ENCODE measurements at regions not wholly inside any gene's neighbourhood (a gene's known extent, or its start where the extent isn't known, plus 50 kb on each side); places are given as distances from the start of the nearest gene placed in this dataset.
A peak's percentile ranks its signal among the peaks of the same experiment; 100 is the strongest.

DNA sequence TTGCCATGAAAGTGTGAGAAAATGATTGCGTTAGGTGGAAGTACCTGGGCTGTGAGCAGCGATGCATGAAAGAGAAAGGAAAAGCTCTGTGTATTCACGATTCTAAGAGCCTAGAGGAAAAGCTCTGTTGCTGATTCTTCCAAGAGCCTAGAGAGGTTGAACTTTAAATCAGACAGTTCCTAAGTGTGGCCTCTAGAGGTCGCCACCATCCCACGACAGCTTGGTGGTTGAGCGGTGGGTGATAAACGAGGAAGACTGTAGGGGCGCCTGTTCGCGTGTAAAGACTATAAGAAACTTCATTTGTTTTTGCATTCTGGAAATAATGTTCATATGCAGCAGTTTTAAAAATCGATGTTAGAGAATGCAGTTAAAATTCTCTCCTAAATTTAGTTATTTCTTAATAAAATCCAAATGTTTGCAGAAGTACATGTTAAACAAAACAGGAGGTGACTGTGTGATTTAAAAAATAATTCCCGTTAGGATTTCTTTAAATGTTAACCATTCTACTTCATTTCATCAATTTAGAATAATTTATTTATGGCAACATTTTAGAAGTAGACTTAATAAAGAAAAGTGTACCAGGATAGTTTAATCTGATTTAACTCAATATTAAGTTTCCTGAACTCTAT, 107.7 kb downstream of the TENT4A start:
- no peak overlapping the region for H3K27ac ChIP-seq
- intact Hi-C loops (cut with DNase I), result loop anchor here in 1 of 2 donors (5.0 kb wide), 1 partner anchor 571 kb away; no protein-coding TSS in a partner anchor
- no peak overlapping the region for H3K4me3 ChIP-seq
- peaks cover 3% of the 10 kb centered on the region for H3K4me1 ChIP-seq
- peaks cover 0 to 5% (median 0%) of the 10 kb centered on the region in 3 donors for H3K27me3 ChIP-seq (ENCODE audit: insufficient read depth in 3 of 3, low read length in 2 of 3)
- H3K36me3 ChIP-seq (ENCODE audit: insufficient read depth in 1 of 2, low read depth in 1 of 2), result no peaks in the 10 kb centered on the region
- 28 to 31% (median 30%) methylated on average over 12 of the region's 12 CpGs for WGBS, 3 donors
- peaks cover 10% of the 10 kb centered on the region for H3K9me3 ChIP-seq
- DNase-seq, result no peak
- TF ChIP-seq, protein P1, sequence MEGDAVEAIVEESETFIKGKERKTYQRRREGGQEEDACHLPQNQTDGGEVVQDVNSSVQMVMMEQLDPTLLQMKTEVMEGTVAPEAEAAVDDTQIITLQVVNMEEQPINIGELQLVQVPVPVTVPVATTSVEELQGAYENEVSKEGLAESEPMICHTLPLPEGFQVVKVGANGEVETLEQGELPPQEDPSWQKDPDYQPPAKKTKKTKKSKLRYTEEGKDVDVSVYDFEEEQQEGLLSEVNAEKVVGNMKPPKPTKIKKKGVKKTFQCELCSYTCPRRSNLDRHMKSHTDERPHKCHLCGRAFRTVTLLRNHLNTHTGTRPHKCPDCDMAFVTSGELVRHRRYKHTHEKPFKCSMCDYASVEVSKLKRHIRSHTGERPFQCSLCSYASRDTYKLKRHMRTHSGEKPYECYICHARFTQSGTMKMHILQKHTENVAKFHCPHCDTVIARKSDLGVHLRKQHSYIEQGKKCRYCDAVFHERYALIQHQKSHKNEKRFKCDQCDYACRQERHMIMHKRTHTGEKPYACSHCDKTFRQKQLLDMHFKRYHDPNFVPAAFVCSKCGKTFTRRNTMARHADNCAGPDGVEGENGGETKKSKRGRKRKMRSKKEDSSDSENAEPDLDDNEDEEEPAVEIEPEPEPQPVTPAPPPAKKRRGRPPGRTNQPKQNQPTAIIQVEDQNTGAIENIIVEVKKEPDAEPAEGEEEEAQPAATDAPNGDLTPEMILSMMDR (IDR thresholded peaks at IDR 0.05), result peak; percentile 61
- peak; percentile 47 to 75 (median 66) for ATAC-seq

DNA sequence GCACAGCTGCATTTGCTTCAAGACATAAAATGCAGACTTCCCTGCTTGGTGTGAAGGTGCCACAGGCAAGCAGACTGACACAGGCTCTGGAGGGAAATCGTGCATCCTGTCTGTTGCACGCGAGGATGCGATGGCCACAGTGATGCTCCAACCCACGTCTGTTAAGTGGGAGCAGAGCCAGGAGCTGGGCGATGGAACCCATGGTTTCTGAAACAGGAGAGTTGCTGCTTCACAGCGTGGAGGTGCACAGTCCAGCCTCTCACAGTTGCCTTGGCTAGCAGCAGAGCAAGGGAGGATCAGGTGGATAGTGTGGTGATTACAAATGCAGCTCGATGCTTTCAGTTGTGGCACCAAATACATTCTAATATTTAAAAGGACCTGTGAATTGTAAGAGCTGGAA, 108.8 kb downstream of the TENT4A start:
- Histone ChIP-seq H3K27me3 (ENCODE audit: insufficient read depth in 3 of 3, low read length in 2 of 3) (peaks cover 0 to 5% (median 0%) of the 10 kb centered on the region in 3 donors), H3K36me3 (ENCODE audit: insufficient read depth in 1 of 2, low read depth in 1 of 2) (no peaks in the 10 kb centered on the region), H3K27ac (no peak overlapping the region), H3K9me3 (peaks cover 10% of the 10 kb centered on the region), H3K4me3 (no peak overlapping the region), H3K4me1 (peaks cover 3% of the 10 kb centered on the region)
- intact Hi-C loops (cut with DNase I), result loop anchor here in 1 of 2 donors (5.0 kb wide), 1 partner anchor 570 kb away; no protein-coding TSS in a partner anchor
- WGBS, 3 donors, result 83 to 92% (median 87%) methylated on average over 8 of the region's 8 CpGs
- DNase-seq, result no peak
- TF ChIP-seq, protein P1 (IDR thresholded peaks at IDR 0.05), result no peak
- ATAC-seq, result no peak

DNA sequence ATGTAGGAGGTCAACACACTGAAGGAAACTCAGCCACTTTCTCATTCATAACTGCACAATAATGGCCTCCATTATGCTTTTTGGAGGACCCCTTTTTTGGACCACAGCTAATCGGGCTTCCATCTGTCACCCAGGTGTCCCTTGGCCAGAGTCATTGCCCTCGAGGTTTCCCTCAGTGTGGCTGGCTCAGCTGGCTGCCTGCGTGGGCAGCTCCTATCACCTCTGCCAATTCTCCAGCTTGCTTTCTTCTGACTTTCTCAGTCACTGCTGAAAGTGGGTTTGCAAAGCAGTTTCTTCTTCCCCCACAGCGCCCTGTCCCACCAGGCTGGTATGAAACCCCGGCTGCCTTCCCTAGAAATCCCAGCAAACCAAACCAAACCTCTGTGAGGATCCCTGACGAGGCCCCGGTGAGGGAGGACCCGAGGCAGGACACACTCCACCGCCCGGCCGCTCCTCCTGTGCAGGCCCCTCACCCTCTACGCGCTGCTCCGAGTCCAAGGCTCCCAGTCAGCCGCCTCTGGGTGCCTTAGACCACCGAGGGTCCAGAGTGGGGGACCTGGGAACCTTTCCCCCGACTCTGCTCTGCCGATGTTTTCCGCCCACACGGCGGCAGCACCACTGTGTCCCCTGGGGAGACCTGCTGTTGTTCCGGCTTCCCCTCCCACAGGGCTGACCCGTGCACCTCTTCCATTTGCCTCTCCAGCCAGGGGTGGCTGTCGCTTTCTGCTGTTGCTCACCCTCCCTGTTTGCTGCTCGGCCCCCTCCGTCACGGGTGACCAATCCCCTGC, 109.5 kb downstream of the TENT4A start:
- Histone ChIP-seq H3K4me1 (peaks cover 3% of the 10 kb centered on the region), H3K9me3 (peaks cover 10% of the 10 kb centered on the region), H3K4me3 (no peak overlapping the region), H3K27me3 (ENCODE audit: insufficient read depth in 3 of 3, low read length in 2 of 3) (peaks cover 0 to 5% (median 0%) of the 10 kb centered on the region in 3 donors), H3K27ac (no peak overlapping the region), H3K36me3 (ENCODE audit: insufficient read depth in 1 of 2, low read depth in 1 of 2) (no peaks in the 10 kb centered on the region)
- TF ChIP-seq, protein P1 (IDR thresholded peaks at IDR 0.05), result no peak
- ATAC-seq, result peak in 2 of 4 donors; percentile 27 to 30
- WGBS, 3 donors, result 54 to 59% (median 55%) methylated on average over 24 to 27 of the region's 27 CpGs
- no peak for DNase-seq
- intact Hi-C loops (cut with DNase I), result loop anchor here in 1 of 2 donors (5.0 kb wide), 1 partner anchor 570 kb away; no protein-coding TSS in a partner anchor

DNA sequence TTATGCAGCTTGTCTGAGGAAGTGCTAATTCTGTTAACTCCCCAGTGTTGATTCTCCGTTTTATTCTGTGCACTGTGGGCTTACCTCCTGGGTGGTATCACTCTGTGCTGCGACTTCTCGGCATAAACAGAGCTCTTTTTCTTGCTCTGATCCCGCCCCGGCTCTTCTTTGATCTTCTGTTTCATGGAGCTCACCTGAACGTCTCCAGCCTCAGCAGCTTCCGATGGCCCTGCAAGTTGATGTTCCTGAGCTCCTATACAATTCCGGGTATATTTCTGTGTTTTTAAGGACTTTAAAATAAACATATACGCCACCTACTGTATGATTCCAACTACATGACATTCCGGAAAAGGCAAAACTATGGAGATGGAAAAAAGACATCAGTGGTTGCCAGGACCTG, 110.8 kb downstream of the TENT4A start:
- TF ChIP-seq, protein P1 (IDR thresholded peaks at IDR 0.05), result no peak
- peaks cover 0 to 5% (median 0%) of the 10 kb centered on the region in 3 donors for H3K27me3 ChIP-seq (ENCODE audit: insufficient read depth in 3 of 3, low read length in 2 of 3)
- 69 to 79% (median 73%) methylated on average over 10 of the region's 10 CpGs for WGBS, 3 donors

More for the DNA sequence above, 110.8 kb downstream of the TENT4A start:
- intact Hi-C loops (cut with DNase I), result loop anchor here in 1 of 2 donors (5.0 kb wide), 1 partner anchor 568 kb away; no protein-coding TSS in a partner anchor
- Histone ChIP-seq H3K4me1 (peaks cover 3% of the 10 kb centered on the region), H3K36me3 (ENCODE audit: insufficient read depth in 1 of 2, low read depth in 1 of 2) (no peaks in the 10 kb centered on the region), H3K4me3 (no peak overlapping the region), H3K9me3 (peaks cover 10% of the 10 kb centered on the region), H3K27ac (no peak overlapping the region)
- ATAC-seq (no peak), DNase-seq (no peak)

All from psoas muscle (tissue), 7 donors.